HepG2 (cell line): ENCODE measurements at regions not wholly inside any gene's neighbourhood (a gene's known extent, or its start where the extent isn't known, plus 50 kb on each side); places are given as distances from the start of the nearest gene placed in this dataset.
A peak's percentile ranks its signal among the peaks of the same experiment; 100 is the strongest.

Experiments
- ATAC-seq: fragments of 200-7000 bp; cut with Tn5 transposase; 3 replicates; pipeline ENCODE4 v1.9.1; 2020; ENCODE audit warnings: mild to moderate bottlenecking, moderate library complexity
- BruUV-seq: library from RNA; stranded (reverse); fragments of 400-500 nt; replicated peaks from 2 replicates; lab custom pipeline; 2021; lab: Mats Ljungman, UMichigan
- CTCF ChIA-PET: fragments of 300-600 bp; formaldehyde crosslinking; extraction: SDS; loops from one replicate; lab custom pipeline; 2021; ENCODE audit warnings: low total read pairs, inconsistent platforms, low intra/inter-chr PET ratio; lab: Yijun Ruan, JAX
- POLR2A ChIA-PET: fragments of 350-600 bp; sonication (Branson Sonifier 250); formaldehyde crosslinking; loops from one replicate; lab custom pipeline; 2020; ENCODE audit warnings: antibody characterized with exemption, inconsistent platforms; lab: Yijun Ruan, JAX
- DNase-seq: peaks from one replicate; pipeline ENCODE4 v3.0.0-alpha.2; 2015; ENCODE audit warnings: low spot score
- FAIRE-seq: peaks from 3 replicates; lab custom pipeline; 2011; peaks lifted over from hg19 to GRCh38; lab: Jason Lieb, UNC
- H2AFZ ChIP-seq: one replicate; pipeline ENCODE4 v1.6.1; 2011; ENCODE audit warnings: low read length, inconsistent platforms
- H3K27ac ChIP-seq: fragments of 300-600 bp; 3 replicates; pipeline ENCODE4 v1.8.0; 2011; ENCODE audit warnings: mixed run types, mild to moderate bottlenecking, mixed read lengths, low read length, inconsistent platforms; ENCODE audit not compliant: insufficient read depth; ENCODE audit errors: extremely low read length
- H3K27me3 ChIP-seq, 2 experiments: fragments of 200-600 bp in 1 of 2; 2 replicates in 1 of 2; 3 replicates in 1 of 2; pipeline versions ENCODE4 v1.6.0 to v1.8.0; 2011; ENCODE audit warnings: low read length in 2 of 2, mild to moderate bottlenecking in 2 of 2, moderate library complexity in 2 of 2, inconsistent platforms in 1 of 2; ENCODE audit not compliant: insufficient read depth in 2 of 2, control insufficient read depth in 1 of 2
- H3K36me3 ChIP-seq, 2 experiments: fragments of 200-600 bp in 1 of 2; replicated peaks in 1 of 2; 2 replicates in 1 of 2; 3 replicates in 1 of 2; pipeline versions ENCODE4 v1.5.1 to v1.8.0; 2011; ENCODE audit warnings: low read length in 2 of 2, inconsistent platforms in 1 of 2; ENCODE audit not compliant: insufficient read depth in 2 of 2, control insufficient read depth in 1 of 2
- H3K4me1 ChIP-seq: 2 replicates; pipeline ENCODE4 v1.5.1; 2012; ENCODE audit warnings: low read length, inconsistent platforms; ENCODE audit not compliant: insufficient read depth
- H3K4me2 ChIP-seq: 2 replicates; pipeline ENCODE4 v1.6.0; 2011; ENCODE audit warnings: low read depth, low read length, inconsistent platforms
- H3K4me3 ChIP-seq, 3 experiments: fragments of 200-600 bp in 1 of 3; sonication (generic), shearing (Covaris generic) in 1 of 3; replicated peaks in 1 of 3; 2 replicates each; pipeline ENCODE4 v1.5.1; 2011 to 2016; ENCODE audit warnings: low read length in 3 of 3, inconsistent platforms in 2 of 3, low read depth in 2 of 3, mild to moderate bottlenecking in 2 of 3, control low read depth in 1 of 3, mixed read lengths in 1 of 3; ENCODE audit not compliant: insufficient read depth in 1 of 3
- H3K79me2 ChIP-seq: one replicate; pipeline ENCODE4 v1.6.1; 2011; ENCODE audit warnings: low read length, inconsistent platforms; ENCODE audit not compliant: insufficient read depth
- H3K9ac ChIP-seq: 2 replicates; pipeline ENCODE4 v1.6.0; 2011; ENCODE audit warnings: mild to moderate bottlenecking, low read depth, low read length, inconsistent platforms; ENCODE audit not compliant: insufficient read depth
- H3K9me3 ChIP-seq: 2 replicates; pipeline ENCODE4 v1.5.1; 2012; ENCODE audit warnings: mild to moderate bottlenecking, low read length
- H4K20me1 ChIP-seq: 2 replicates; pipeline ENCODE4 v1.6.0; 2011; ENCODE audit warnings: inconsistent platforms, mild to moderate bottlenecking, low read length, moderate library complexity; ENCODE audit not compliant: insufficient read depth
- MAFK ChIP-seq, 2 experiments: IDR thresholded peaks in 1 of 2; conservative IDR thresholded peaks in 1 of 2; 2 replicates each; pipeline ENCODE4 v1.6.1; 2011; ENCODE audit warnings: improper control_type of control experiment in 2 of 2, low read length in 2 of 2
- MTA1 ChIP-seq: sonication (generic); formaldehyde crosslinking; IDR thresholded peaks from 2 replicates; pipeline ENCODE4 v1.4.0; 2020; ENCODE audit warnings: missing genetic modification reagents, mild to moderate bottlenecking, borderline replicate concordance
- NFE2L1 ChIP-seq: sonication (generic); formaldehyde crosslinking; IDR thresholded peaks from 2 replicates; pipeline ENCODE4 v1.4.0; 2020; ENCODE audit warnings: missing genetic modification reagents, mild to moderate bottlenecking, borderline replicate concordance
- SMARCE1 ChIP-seq: fragments of 450-650 bp; IDR thresholded peaks from 2 replicates; pipeline ENCODE4 v1.6.1; 2017; ENCODE audit warnings: borderline replicate concordance
- SRF ChIP-seq: IDR thresholded peaks from 2 replicates; pipeline ENCODE4 v1.6.1; 2011; ENCODE audit warnings: mild to moderate bottlenecking, low read depth, low read length, moderate library complexity
- ZBED4 ChIP-seq: sonication (generic); formaldehyde crosslinking; IDR thresholded peaks from 2 replicates; pipeline ENCODE4 v1.4.0; 2020; ENCODE audit warnings: missing genetic modification reagents, borderline replicate concordance
- ZNF230 ChIP-seq: sonication (generic); formaldehyde crosslinking; IDR thresholded peaks from 2 replicates; pipeline ENCODE4 v1.4.0; 2020; ENCODE audit warnings: mild to moderate bottlenecking, missing genetic modification reagents
- ZNF777 ChIP-seq: sonication (generic); formaldehyde crosslinking; IDR thresholded peaks from 2 replicates; pipeline ENCODE4 v1.4.0; 2020; ENCODE audit warnings: missing genetic modification reagents
- WGBS: methylation state at CpG from one replicate; pipeline ENCODE4 v1.1.6; 2017; ENCODE audit warnings: low lambda C conversion rate; 5-methylcytosine and 5-hydroxymethylcytosine counted together
- in situ Hi-C: cut with HindIII; loops from 2 replicates; pipeline ENCODE4 v1.10.0; 2017; ENCODE audit warnings: low pct_unique_long_range_greater_than_20kb; ENCODE audit not compliant: extremely low pct_ligation_motif_present
- intact Hi-C: fragments of 100-400 bp; cut with micrococcal nuclease; formaldehyde crosslinking; loops from one replicate; pipeline ENCODE4 v1.10.0; 2022; ENCODE audit not compliant: unreplicated experiment
- TF ChIP-seq, protein P1 (sequence below): sonication (generic); formaldehyde crosslinking; IDR thresholded peaks from 2 replicates; pipeline ENCODE4 v1.4.0; 2020; ENCODE audit warnings: missing genetic modification reagents
- TF ChIP-seq, protein P2 (sequence below): sonication (generic); formaldehyde crosslinking; IDR thresholded peaks from 2 replicates; pipeline ENCODE4 v1.4.0; 2020; ENCODE audit warnings: missing genetic modification reagents
- TF ChIP-seq, protein P3 (sequence below): sonication (generic); formaldehyde crosslinking; IDR thresholded peaks from 2 replicates; pipeline ENCODE4 v1.9.0; 2022; ENCODE audit warnings: missing genetic modification reagents, mild to moderate bottlenecking, borderline replicate concordance

GRCh38 chr15:98062869-98063268 lies 102.4 kb downstream of the ARRDC4 start:
- intact Hi-C loops (no loop called here), in situ Hi-C loops (no loop called here)
- H3K9ac ChIP-seq: no peak overlapping the region
- no peak overlapping the region for H3K4me2 ChIP-seq
- H3K27me3 ChIP-seq: no peaks in the 10 kb centered on the region
- no peaks in the 10 kb centered on the region for H3K79me2 ChIP-seq
- peaks cover 8% of the 10 kb centered on the region; the same call in 1 of the 2 replicates for H3K9me3 ChIP-seq
- no peak overlapping the region for H3K27ac ChIP-seq
- H2AFZ ChIP-seq: no peak overlapping the region
- POLR2A ChIA-PET: no interaction called here
- H3K36me3 ChIP-seq: no peaks in the 10 kb centered on the region
- ATAC-seq (no peak), FAIRE-seq (no peak)
- 17% methylated on average over 3 of the region's 3 CpGs for WGBS
- BruUV-seq: no TSS peak
- no peak overlapping the region for H3K4me3 ChIP-seq
- TF ChIP-seq MAFK (conservative IDR thresholded peaks at IDR 0.05 in 1 of 2, IDR thresholded peaks at IDR 0.05 in 1 of 2; ENCODE audit: low read length in 2 of 2) (peak in 1 of 2 experiments; percentile 58; a peak in 2 of 4 replicates), ZBED4 (CRISPR knock-in tag) (no peak)
- TF ChIP-seq, all 625 proteins: peak for 1
- no peak for DNase-seq
- H4K20me1 ChIP-seq: no peaks in the 10 kb centered on the region
- CTCF ChIA-PET: no interaction called here
- no peaks in the 10 kb centered on the region for H3K4me1 ChIP-seq

GRCh38 chr15:98063315-98063714 lies 102.8 kb downstream of the ARRDC4 start:
- H2AFZ ChIP-seq: no peak overlapping the region
- no peaks in the 10 kb centered on the region for H3K36me3 ChIP-seq
- no peak overlapping the region for H3K4me3 ChIP-seq
- WGBS: 0% methylated on average over 2 of the region's 2 CpGs
- ChIA-PET CTCF (no interaction called here), POLR2A (no interaction called here)
- intact Hi-C loops: no loop called here
- in situ Hi-C loops: no loop called here
- H3K27me3 ChIP-seq: no peaks in the 10 kb centered on the region
- H3K9me3 ChIP-seq: peaks cover 5% of the 10 kb centered on the region; the same call in 1 of the 2 replicates
- FAIRE-seq (no peak), DNase-seq (no peak), ATAC-seq (no peak)
- no peak overlapping the region for H3K4me2 ChIP-seq
- no peaks in the 10 kb centered on the region for H4K20me1 ChIP-seq
- no peak overlapping the region for H3K9ac ChIP-seq
- H3K27ac ChIP-seq: no peak overlapping the region
- no TSS peak for BruUV-seq
- H3K79me2 ChIP-seq: no peaks in the 10 kb centered on the region
- H3K4me1 ChIP-seq: no peaks in the 10 kb centered on the region
- TF ChIP-seq, protein P1, sequence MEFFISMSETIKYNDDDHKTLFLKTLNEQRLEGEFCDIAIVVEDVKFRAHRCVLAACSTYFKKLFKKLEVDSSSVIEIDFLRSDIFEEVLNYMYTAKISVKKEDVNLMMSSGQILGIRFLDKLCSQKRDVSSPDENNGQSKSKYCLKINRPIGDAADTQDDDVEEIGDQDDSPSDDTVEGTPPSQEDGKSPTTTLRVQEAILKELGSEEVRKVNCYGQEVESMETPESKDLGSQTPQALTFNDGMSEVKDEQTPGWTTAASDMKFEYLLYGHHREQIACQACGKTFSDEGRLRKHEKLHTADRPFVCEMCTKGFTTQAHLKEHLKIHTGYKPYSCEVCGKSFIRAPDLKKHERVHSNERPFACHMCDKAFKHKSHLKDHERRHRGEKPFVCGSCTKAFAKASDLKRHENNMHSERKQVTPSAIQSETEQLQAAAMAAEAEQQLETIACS (CRISPR knock-in tag): no peak
- TF ChIP-seq NFE2L1 (CRISPR knock-in tag): no peak
- TF ChIP-seq, protein P2, sequence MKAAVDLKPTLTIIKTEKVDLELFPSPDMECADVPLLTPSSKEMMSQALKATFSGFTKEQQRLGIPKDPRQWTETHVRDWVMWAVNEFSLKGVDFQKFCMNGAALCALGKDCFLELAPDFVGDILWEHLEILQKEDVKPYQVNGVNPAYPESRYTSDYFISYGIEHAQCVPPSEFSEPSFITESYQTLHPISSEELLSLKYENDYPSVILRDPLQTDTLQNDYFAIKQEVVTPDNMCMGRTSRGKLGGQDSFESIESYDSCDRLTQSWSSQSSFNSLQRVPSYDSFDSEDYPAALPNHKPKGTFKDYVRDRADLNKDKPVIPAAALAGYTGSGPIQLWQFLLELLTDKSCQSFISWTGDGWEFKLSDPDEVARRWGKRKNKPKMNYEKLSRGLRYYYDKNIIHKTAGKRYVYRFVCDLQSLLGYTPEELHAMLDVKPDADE (CRISPR knock-in tag): no peak
- TF ChIP-seq ZNF777 (CRISPR knock-in tag): no peak
- TF ChIP-seq ZNF230 (CRISPR knock-in tag): no peak
- TF ChIP-seq SRF: no peak
- TF ChIP-seq, protein P3, sequence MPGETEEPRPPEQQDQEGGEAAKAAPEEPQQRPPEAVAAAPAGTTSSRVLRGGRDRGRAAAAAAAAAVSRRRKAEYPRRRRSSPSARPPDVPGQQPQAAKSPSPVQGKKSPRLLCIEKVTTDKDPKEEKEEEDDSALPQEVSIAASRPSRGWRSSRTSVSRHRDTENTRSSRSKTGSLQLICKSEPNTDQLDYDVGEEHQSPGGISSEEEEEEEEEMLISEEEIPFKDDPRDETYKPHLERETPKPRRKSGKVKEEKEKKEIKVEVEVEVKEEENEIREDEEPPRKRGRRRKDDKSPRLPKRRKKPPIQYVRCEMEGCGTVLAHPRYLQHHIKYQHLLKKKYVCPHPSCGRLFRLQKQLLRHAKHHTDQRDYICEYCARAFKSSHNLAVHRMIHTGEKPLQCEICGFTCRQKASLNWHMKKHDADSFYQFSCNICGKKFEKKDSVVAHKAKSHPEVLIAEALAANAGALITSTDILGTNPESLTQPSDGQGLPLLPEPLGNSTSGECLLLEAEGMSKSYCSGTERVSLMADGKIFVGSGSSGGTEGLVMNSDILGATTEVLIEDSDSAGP (CRISPR knock-in tag): no peak
- no peak for TF ChIP-seq SMARCE1
- no peak for TF ChIP-seq MTA1 (CRISPR knock-in tag)
